ENCODE measurements at regions not wholly inside any gene's neighbourhood (a gene's known extent, or its start where the extent isn't known, plus 50 kb on each side); places are given as distances from the start of the nearest gene placed in this dataset.

DNA sequence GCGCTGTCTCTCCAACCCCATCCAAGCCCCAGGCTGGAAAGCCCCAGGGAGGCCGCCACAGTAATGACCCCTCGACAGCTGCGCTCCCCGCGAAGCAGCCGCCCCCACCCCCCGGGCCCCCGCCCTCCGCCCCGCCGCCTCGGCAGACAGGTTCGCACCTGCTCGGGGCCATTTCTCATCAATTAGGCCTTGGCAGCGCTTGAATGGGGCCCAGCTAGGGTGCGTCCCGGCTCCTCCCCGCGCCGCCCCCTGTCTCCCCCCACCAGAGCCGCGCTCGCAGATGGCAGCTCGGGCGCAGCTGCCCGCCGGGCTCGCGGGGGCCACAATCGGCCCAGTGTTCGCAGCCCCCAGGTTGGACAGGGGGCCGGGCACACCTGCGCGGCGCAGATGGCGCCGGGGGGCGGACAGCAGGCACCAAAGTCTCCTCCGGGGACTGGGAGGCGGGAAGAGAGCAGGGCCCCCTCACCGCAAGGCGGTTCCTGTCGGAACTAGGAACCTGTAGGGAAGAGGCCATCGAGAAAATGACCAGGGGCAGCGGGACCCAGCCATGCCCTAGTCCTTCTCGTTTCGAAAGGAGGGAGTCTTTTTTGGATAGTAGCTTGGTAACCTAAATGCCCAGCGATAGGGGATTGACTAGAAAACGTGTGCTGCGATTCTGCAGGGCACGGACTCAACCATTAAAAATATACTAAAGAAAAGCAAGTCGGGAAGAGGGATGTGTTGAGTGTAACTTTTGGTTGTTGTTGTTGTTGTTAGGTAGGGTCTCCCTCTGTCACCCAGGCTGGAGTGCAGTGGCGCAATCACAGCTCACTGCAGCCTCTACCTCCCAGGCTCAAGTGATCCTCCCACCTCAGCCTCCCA, 83.2 kb upstream of the EYA2 start:
- no peak for DNase-seq (ENCODE audit: low read depth in 2 of 2)

DNA sequence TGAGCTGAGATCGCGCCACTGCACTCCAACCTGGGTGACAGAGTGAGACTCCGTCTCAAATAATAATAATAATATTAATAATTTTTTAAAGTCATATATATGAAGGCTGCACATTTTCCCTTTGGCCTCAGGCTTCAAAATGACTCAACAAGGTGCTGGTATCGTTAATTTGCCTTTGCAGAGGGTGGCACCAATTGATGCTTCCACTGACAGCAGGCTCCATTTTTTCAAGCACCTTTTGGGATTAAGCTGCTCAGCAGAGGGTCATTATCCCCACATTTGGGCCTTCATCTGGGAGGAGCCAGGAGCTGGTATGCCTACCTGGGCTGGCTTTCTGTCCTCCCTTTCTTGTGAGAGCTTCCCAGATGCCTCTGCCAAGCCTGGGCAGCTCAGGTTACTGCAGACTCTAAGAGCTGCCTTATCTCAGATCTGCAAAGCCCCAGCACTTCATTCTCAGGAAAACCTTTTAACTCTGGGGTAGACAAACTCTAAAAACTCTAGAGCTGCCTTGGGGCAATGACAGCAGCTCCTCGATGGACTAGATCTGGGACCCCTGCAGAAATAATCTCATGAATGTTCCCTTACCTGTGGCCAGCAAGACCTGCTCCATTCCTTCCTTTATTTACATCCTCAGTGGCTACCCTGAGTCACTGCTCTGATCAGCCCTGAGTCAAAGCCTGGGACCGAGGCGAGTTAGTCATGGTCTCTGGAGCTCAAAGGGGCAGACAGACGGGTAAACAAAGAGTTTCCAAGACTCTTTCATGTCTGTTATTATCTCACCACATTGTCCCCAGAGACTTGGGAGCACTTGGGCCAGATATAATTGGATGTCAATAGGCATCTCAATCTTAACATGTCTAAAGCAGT, 80.0 kb upstream of the EYA2 start:
- DNase-seq (ENCODE audit: low read depth in 2 of 2) = peak in 1 of 2 donors; percentile 4

GRCh38 chr20:46816097-46816496, 78.5 kb upstream of the EYA2 start:
- no peak for DNase-seq (ENCODE audit: low read depth in 2 of 2)

GRCh38 chr20:46816886-46817638, 77.6 kb upstream of the EYA2 start:
- DNase-seq (ENCODE audit: low read depth in 2 of 2) = no peak

DNA sequence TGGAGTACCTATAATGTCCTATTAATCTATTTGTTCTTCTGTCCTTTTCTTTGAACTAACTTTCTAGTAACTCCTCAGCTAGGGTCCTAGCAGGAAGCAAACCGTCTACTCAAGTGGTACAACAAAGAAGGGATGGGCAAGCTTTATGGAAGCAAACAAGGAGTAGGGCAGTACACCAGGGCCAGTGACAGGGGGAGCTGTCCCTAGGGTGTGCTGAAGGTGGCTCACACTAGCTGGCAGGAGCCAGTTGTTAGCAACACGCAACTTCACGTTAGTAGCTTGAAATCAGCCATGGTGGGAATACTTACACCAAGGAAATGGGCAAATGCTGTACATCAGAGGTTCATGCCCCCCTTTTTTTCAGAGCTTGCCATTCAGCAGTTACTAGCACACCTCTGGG, 74.0 kb upstream of the EYA2 start:
- no peak for DNase-seq (ENCODE audit: low read depth in 2 of 2)

DNA sequence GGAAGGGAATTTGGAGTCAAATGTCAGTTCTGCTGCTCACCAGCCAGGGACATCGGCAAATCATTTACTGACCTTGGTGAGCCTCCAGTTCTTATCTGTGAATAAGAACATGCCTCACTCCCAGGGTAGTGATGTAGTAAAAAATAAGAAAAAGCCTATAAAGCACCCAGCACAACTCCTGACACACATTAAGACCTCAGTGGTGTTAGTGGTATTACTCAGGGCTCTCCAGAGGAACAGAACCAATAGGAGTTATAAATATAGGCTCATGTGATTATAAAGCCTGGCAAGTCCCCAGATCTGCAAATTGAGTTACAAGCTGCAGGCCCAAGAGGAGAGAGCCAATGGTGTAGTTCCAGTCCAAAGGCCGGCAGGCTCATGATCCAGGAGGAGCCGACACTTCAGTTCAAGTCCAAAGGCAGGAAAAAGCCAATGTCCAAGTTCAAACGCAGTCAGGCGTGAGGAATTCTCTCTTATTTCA, 71.3 kb upstream of the EYA2 start:
- DNase-seq (ENCODE audit: low read depth in 2 of 2) = no peak

DNA sequence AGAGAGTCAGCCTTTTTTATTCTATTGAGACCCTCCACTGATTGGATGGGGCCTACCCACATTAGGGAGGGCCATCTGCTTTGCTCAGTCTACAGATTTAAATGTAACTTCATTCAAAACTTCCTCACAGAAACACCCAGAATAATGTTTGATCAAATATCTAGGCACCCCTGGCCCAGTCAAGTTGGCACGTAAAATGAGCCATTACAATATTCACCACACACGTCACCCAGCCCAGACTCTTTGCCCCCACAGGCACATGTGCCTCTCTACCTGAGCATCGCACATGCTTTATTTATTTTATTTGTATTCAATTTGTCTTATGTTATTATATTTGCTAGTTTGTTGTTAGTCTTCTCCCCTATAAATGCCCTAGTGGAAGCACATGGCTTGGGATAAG, 70.9 kb upstream of the EYA2 start:
- DNase-seq (ENCODE audit: low read depth in 2 of 2) = no peak

DNA sequence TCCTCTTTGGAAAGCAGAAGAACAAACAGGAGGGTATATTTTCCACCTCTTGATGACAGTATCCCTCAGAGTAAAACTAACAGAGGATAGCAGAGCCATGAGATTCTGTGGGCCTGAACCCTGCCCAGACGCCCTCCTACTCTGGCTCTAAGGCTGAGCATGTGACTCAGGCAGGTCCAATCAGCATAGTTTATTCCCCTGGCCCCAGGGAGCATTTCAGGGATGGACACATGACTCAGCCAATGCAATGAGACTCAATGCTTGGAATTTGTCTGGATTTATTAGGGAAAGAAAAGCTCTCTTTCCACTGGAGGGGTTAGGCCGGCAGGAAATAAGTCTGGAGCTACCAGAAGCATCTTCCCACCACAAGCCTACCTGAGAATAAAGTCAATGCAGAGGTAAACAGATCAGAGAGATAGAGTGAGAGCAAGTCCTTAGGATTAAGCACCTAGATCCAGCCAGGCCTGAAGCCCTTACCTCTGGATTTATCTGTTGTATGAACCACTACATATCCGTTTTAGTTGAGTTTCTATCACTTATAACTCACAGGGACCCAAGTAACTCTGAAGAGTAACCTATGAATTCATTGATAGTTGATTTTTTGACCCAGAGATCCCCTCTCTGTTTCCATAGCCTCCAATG, 68.2 kb upstream of the EYA2 start:
- DNase-seq (ENCODE audit: low read depth in 2 of 2) = no peak

- DNase-seq (ENCODE audit: low read depth in 2 of 2) = no peak
Measured at GRCh38 chr20:46827718-46828458, 66.8 kb upstream of the EYA2 start.

GRCh38 chr20:46828471-46828870, 66.2 kb upstream of the EYA2 start:
- no peak for DNase-seq (ENCODE audit: low read depth in 2 of 2)

DNA sequence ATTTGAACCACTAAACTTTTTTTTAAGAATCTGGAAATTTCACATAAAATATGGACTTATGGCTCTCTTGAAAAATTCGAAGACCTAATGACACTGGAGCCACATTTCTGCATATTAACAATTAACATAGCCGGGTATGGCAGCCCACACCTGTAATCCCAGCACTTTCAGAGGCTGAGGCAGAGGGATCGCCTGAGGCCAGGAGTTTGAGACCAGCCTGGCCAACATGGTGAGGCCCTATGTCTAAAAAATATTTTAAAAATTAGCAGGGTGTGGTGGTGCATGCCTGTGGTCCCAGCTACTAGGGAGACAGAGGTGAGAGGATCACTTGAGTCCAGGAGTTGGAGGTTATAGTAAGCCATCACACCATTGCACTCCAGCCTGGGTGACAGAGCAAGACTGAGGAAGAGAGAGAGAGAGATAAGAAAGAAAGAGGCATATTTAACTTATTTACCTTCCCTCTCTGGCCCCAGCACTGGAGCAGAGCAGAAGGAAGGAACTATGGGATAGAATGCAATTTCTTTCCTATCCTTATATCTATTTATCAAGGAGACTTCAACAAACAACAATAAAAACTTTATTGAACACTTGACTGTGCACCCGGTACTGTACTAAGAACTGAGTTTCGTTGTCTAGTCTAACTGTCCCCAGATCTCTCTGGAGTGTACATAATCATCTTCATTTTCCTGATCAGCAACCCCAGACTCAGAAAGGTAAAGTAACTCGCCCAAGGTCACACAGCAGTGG, 63.6 kb upstream of the EYA2 start:
- DNase-seq (ENCODE audit: low read depth in 2 of 2) = no peak

DNA sequence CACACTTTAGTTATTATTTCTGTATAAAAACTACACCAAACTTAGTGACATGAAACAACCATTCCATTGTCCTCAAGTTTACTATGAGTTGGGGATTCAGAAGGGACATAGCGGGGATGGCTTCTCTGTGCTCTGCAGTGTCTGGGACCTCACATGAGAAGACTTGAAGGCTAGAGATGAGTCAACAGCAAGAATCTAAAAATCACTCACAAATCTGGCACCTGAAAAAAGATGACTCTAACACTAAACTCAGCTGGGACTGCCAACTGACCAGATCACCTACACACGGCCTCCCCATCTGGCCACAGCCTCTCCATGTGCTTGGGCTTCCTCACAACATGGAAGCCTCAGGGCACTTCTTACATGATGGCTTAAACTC, 63.0 kb upstream of the EYA2 start:
- DNase-seq (ENCODE audit: low read depth in 2 of 2) = no peak

DNA sequence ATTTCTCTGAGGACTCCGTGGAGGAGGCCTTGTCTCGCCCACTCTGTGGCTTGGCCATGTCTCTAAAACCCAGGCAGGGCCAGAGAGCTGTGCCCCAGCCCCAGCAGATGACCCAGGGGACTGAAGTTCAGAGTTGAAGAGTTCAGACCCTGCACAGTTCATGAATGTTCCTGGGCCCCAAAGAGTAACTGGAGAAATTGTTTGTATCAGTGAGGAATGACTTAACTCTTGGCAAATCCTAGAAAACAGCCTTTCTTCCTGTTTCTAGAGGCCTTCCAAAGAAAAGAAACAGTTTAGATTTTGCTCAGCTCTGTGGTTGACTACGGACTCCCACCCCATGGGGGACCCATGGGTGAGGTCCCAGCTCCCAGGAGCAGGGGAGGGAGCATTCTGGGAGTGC, 62.1 kb upstream of the EYA2 start:
- no peak for DNase-seq (ENCODE audit: low read depth in 2 of 2)

DNA sequence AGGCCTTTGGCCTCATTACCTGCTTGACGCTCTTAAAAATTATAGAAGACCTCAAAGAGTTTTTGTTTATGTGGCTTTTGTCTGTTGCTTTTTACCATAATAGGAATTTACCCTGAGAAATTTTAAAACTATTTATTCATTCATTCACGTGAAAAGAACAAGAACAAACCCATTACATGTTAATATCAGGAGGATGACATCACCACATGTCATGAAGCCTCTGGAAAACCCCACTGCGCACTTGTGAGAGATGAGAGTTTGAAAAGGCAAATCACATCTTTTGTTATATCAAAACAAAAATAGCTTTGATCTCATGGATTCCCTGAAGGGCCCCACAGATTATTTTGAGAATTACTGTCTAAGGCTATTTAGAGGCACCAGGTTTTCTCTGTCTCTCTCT, 61.3 kb upstream of the EYA2 start:
- DNase-seq (ENCODE audit: low read depth in 2 of 2) = no peak

DNA sequence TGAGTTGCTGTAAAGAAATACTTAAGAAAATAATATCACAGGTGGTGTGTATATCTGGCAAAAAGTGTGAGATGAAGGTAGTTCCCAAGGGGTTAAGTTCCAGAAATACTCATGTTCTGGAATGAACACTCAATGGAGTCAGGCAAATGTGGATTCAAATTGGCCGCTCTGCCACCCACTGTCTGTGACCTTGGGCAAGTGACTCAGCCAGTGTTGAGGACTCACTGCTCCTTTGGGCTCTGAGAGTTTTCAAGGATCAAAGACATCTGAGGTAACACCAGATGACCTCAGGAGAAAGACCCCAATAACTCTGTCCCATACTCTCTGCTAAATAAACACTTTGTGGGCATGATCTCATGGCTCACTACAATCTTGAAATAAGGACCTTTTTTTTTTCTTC, 59.2 kb upstream of the EYA2 start:
- DNase-seq (ENCODE audit: low read depth in 2 of 2) = no peak

GRCh38 chr20:46837083-46837482, 57.6 kb upstream of the EYA2 start:
- DNase-seq (ENCODE audit: low read depth in 2 of 2) = no peak

DNA sequence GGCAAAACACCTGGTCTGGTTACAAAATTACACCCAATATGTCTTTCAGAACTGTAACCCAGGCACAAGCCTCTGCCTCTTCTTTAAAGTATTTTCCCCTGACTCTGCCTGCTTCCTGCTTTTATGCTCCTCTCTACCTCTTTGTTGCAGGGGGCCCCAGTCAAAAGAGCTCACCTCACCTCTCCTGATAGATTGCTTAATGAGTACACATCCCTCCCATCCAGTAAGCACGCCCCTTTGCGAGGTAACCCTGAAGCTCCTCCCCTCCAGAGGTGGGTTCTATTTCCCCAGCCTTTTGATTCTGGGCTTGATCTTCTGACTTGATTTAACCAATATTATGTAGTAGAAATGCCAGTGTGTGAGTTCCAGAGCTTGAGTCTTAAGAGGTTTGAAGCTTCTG, 56.6 kb upstream of the EYA2 start:
- no peak for DNase-seq (ENCODE audit: low read depth in 2 of 2)

DNA sequence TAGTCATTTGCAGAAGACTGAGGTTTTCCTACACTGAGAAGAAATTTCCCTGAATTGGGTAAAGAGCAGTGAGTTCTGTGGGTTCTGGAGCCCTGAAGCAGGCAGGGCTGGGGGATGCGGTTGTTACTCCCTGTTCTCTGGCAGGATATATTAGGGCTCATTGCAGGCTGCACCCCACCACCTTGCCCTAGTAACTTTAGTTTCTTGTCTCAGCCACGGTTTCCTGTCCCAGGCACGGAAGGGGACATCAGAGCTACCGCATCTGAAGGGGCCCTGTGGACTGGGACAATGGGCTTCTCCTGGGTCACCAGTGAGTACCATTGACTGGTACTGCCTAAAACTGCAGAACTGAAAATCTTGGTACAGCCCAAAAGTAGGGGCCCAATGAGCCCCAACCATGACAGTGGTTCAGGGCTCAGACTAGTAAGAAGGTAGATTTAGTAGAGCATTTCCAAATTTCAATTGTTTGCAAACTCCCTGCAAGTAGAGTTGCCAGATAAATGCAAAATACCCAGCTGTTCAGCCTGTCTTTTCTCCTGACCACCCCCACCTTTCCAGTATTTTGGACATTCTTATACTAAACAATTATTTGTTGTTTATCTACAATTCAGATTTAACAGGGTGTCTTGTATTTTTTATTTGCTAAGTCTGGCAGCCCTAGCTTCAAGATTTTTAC, 54.5 kb upstream of the EYA2 start:
- no peak for DNase-seq (ENCODE audit: low read depth in 2 of 2)
